Fibroblast of gingiva (primary cell): ENCODE measurements at regions not wholly inside any gene's neighbourhood (a gene's known extent, or its start where the extent isn't known, plus 50 kb on each side); places are given as distances from the start of the nearest gene placed in this dataset.

Experiments used
- DNase-seq: peaks from one replicate; pipeline ENCODE4 v3.0.0-alpha.2; 2011; ENCODE audit warnings: low read depth

GRCh38 chr17:13085578-13085977 is 67.8 kb upstream of the ELAC2 start:
- DNase-seq, result no peak

GRCh38 chr17:13084420-13084819 is 66.6 kb upstream of the ELAC2 start:
- DNase-seq, result no peak

GRCh38 chr17:13078591-13079385 is 61.0 kb upstream of the ELAC2 start:
- DNase-seq, result no peak

- no peak for DNase-seq
Observed at GRCh38 chr17:13076905-13077304, 59.1 kb upstream of the ELAC2 start.

GRCh38 chr17:13074026-13074425 is 56.2 kb upstream of the ELAC2 start:
- peak; percentile 36 for DNase-seq

GRCh38 chr17:13073018-13073417 is 55.2 kb upstream of the ELAC2 start:
- DNase-seq, result no peak

- DNase-seq, result no peak
Observed at GRCh38 chr17:13070732-13071131, 52.9 kb upstream of the ELAC2 start.

- no peak for DNase-seq
Observed at GRCh38 chr17:13067629-13068303, 49.9 kb upstream of the ELAC2 start.
